ENCODE measurements at regions not wholly inside any gene's neighbourhood (a gene's known extent, or its start where the extent isn't known, plus 50 kb on each side); places are given as distances from the start of the nearest gene placed in this dataset.
"Not testable (repeated sequence)": the region's sequence is repeated elsewhere in the genome, so short reads cannot be mapped to it uniquely, and the experiment has no call there.

GRCh38 chr3:15903759-15904720 lies 106.3 kb upstream of the ANKRD28 start:
- DNase-seq: no peak

GRCh38 chr3:15905041-15905440 lies 107.3 kb upstream of the ANKRD28 start:
- no peak for DNase-seq

GRCh38 chr3:15907403-15907802 lies 109.6 kb upstream of the ANKRD28 start:
- not testable (repeated sequence) for DNase-seq

- no peak for DNase-seq
Observed at GRCh38 chr3:15918988-15919387, 121.2 kb upstream of the ANKRD28 start.

GRCh38 chr3:15919971-15920370 lies 122.2 kb upstream of the ANKRD28 start:
- no peak for DNase-seq

GRCh38 chr3:15923640-15924405 lies 126.0 kb upstream of the ANKRD28 start:
- DNase-seq: no peak

GRCh38 chr3:15924914-15925313 lies 127.1 kb upstream of the ANKRD28 start:
- DNase-seq: no peak

- no peak for DNase-seq
Observed at GRCh38 chr3:15926871-15927270, 129.1 kb upstream of the ANKRD28 start.

GRCh38 chr3:15927969-15928368 lies 130.2 kb upstream of the ANKRD28 start:
- no peak for DNase-seq

GRCh38 chr3:15929944-15930571 lies 132.3 kb upstream of the ANKRD28 start:
- no peak for DNase-seq

GRCh38 chr3:15932348-15933300 lies 134.8 kb upstream of the ANKRD28 start:
- DNase-seq: no peak

- no peak for DNase-seq
Observed at GRCh38 chr3:15933439-15934139, 135.8 kb upstream of the ANKRD28 start.

- peak; percentile 43 for DNase-seq
Observed at GRCh38 chr3:15934389-15935195, 136.8 kb upstream of the ANKRD28 start.

- DNase-seq: no peak
Observed at GRCh38 chr3:15936312-15936711, 138.5 kb upstream of the ANKRD28 start.

- DNase-seq: no peak
Observed at GRCh38 chr3:15940641-15941040, 142.9 kb upstream of the ANKRD28 start.

GRCh38 chr3:15941457-15941856 lies 143.7 kb upstream of the ANKRD28 start:
- not testable (repeated sequence) for DNase-seq

- DNase-seq: no peak
Observed at GRCh38 chr3:15941958-15942357, 144.2 kb upstream of the ANKRD28 start.

- DNase-seq: no peak
Observed at GRCh38 chr3:15942462-15942861, 144.7 kb upstream of the ANKRD28 start.

GRCh38 chr3:15942936-15943335 lies 145.2 kb upstream of the ANKRD28 start:
- DNase-seq: no peak

GRCh38 chr3:15948388-15948787 lies 150.6 kb upstream of the ANKRD28 start:
- DNase-seq: no peak
